ENCODE measurements at regions not wholly inside any gene's neighbourhood (a gene's known extent, or its start where the extent isn't known, plus 50 kb on each side); places are given as distances from the start of the nearest gene placed in this dataset.

DNA sequence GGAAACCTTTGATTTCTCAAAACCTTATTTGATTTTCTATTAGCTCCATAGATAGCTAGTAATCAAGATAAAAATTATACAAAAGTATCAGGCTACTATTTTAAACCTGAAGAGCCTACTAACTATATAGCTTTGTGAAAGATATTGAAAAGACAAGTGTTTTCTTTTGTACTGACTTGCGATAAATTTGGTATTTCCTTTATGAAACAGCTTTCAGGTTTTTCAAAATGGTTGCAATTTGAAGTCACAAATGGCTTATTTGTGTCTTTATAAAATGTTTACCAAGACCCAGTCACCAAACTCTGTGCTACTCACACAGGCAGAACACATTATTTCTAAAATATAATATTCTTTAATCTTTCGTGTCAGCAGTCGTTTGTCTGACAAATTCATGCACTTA is 167.5 kb upstream of the ALCAM start:
- no peak for DNase-seq

DNA sequence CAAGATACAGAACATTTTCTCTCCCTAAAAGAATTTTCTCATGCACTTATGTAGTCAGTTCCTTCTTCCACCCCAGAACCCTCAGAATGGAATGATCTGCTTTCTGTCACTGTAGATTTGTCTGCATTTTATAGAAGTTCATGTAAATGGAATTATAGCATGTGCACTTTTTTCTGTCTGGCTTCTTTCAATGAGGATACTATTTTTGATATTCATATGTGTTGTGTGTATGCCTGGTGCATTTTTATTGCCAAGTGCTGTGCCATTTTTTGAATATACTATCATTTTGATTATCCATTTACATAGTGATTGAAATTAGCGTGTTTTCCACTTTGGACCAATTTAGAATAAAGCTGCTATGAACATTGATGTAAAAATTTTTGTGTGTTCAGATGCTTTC is 156.6 kb upstream of the ALCAM start:
- no peak for DNase-seq

DNA sequence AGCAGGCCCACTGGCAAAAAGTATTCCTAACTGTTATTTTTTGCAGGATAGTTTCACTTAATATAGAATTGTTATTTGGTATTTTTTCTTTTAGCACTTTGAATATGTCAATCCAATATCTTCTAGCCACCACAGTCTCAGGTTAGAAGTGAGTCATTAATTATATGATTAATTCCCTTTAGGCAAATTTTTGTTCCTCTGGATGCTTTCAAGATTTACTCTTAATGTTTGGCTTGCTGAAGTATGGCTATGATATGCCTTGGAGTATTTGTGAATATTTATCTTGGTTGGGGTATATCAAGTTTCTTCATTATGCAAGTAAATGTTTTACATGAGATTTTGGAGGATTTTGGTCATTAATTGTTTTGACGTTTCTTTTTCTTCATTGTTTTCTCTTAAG is 152.1 kb upstream of the ALCAM start:
- no peak for DNase-seq

DNA sequence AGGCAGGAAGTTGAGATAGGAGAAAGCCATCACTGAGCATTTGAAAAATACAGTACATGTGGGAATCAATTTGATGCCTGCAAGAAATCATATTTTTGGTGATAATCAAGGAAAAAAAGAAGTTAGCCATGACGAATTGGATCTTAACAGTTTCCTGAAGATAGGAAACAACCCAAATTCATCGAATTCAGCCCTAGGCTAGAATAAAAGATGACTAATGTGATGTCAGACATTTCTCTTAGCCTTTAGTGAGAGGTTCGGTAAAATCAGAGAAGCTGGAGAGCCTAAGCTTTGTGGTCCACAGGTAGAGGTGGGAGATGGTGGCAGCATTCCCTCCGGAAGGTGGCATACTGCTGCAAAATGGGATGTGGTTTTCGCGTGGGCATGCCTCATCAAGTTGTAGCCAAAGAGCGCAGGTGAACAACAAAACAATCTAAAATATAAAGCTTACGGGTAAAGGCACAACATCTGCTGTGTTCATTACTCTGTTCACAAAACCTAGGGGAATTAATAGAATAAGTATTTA is 144.1 kb upstream of the ALCAM start:
- DNase-seq: no peak

DNA sequence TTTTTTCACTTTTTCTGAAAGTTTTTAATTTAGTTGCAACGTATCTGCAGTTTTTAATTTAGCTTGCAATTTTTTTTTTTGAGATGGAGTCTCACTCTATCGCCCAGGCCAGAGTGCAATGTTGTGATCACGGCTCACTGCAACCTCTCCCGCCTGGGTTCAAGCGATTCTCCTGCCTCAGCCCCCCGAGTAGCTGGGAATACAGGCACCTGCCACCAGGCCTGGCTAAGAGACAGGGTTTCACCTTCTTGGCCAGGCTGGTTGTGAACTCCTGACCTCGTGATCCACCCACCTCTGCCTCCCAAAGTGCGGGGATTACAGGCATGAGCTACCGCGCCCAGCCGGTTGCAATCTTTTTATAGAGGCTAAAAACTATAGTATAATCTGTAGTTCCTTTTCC is 142.9 kb upstream of the ALCAM start:
- DNase-seq: no peak

DNA sequence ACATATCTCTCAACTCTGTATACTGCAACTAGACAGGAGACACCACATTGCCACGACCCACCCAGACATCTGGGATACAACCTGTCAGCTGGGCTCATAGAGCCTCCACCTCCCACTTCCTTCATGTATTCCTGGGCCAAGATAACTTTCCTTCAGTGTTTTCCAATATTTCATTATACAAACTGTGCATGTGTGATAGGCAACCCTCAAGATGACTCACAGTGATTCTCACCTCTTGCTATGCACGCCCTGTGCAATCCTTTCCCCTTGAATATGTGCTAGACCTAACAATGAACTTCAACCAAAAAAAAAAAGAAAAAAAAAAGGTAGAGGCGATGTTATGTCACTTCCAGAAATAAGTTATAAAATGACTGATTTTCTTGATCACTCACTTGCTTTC is 138.0 kb upstream of the ALCAM start:
- DNase-seq: no peak

DNA sequence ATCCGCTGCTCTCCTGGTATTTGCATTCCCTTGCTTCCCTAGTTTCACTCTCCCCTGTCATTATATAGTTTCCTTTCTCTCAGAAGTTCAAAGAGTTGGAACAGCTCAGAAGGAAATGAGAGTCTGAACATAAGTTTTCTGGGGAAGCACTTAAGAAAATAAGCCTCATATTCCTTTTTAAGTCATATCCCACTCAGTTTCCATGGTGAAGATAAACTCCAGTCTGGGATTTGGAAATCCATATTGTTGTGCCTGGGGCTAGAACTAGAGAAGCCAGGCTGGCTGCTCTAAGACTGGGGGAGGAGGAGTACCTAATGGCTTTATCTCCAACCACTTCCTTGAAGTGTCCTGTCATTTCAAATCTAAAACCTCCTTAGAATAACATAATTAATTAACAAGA is 134.2 kb upstream of the ALCAM start:
- no peak for DNase-seq

DNA sequence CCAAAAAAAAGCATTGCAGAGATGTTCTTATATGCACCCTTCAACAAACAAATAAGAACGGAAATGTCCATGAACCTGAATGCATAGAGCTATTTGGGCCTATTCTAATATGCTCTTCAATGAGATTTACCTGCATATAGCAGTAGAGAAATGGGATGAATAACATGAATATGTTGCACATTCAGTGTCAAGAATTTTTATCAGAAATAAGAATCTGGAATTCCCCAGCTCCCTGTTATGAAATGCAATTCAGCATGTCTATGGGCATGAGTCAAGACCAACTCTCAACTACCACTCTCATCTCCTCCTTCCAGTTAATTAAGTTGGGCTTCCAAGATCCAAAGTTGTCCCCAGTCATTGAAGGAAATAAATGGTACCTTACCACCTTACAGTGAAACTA is 133.7 kb upstream of the ALCAM start:
- DNase-seq: no peak

DNA sequence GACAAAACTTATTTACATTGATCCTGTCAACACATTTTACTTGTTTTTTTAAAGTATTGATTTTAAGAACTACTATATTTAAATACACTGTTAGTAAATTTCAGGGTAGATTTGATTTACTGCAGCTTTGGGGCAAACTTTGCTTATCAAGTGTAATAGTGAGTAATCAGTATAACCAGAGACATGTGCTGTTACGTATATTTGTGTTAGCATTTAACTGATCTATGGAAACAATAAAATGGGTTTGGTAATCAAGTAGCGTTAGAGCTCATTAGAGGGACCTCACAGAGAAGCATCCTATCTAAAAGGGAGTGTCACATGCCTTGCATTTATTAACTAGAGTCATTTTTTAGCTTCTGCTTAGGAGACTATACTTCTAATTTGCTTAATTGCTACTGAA is 131.5 kb upstream of the ALCAM start:
- DNase-seq: no peak

DNA sequence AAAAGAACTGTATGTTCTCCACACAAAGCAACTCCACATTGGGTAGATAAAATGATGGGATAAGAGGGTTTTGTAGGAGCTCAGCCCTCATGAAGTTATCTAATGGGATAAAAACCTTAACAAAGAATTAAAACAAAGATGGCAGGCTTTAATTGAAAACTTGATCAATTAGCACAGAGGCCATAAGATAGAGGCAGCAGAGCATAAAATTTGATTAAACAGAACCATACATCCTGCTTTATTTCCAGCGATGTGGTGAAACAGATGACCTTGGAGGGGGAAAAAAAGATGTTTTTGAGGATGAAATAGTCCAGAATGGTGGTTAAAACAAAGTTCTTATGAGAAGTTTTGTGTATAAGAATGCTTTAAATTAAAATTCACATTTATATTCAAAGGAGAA is 130.9 kb upstream of the ALCAM start:
- no peak for DNase-seq

DNA sequence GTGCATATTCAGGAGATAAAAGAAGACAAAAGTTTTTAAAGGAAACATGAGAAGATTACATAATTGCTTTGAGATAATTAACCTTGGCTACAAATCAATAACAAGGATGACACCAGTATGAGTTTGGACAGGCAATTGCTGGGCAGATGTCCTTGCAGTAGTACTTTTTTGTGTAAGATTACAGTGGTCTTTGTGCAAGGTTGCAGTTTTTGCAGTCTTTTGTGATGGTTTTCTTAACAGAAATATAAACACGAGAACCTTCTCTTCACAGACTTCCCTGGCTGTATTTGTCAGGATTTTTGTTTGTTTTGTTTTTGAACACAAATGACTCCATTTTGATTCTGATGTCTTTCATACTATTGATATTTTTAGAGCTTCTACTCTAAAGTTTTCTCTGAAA is 128.3 kb upstream of the ALCAM start:
- DNase-seq: no peak

DNA sequence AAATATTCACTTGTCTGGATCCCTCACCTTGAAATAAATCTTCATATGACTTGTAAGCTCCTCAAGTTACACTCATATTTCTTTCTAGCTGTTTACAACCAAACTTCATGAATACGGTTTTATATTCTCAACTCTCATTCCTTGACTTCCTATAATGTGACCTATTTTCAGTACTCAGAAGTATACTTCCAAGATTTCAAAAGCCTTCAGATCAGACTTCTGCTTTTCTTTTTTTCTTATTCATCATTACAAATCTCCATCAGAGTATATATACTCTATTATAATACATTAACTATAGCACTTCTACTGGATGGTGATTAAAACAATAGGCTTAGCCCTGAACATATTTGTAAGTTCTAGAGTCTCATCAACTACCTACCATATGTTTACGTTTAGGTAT is 123.6 kb upstream of the ALCAM start:
- DNase-seq: no peak

DNA sequence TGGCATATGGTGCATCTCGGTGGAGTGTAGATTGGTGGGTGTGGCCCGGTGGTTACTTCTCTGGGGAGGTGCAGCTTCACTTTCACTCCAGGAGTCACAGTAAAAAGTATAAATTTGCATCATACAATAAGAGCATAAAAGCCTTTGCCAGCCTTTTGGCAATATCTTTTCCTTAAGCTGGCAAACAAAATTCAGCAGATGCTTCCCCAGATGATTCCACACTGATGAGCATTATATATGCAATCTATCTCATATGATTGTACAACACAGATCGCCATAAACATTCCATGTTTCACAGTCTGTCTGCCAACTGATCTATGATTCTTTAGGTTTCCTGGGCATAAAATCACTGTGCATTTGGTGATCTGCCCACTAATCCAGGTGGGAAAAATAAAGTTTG is 120.2 kb upstream of the ALCAM start:
- no peak for DNase-seq

DNA sequence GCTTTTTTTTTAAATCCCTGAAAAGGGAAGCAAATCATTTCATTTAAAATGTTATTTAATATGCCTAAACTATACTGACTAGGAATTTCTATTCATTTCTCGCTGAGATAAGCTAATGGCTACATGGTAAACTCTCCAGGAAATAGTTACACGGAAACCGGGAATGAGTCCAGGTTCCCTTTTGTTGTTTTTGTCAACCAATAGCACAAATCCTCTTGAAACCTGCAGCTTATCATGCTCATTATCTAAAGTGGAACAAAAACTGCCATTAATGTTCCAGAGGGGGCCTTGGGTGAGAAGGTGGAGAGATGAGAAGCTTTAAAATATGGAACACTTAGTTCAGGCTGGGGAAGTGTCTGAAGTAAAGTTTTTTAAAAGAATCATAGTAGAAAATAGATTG is 113.5 kb upstream of the ALCAM start:
- DNase-seq: no peak

DNA sequence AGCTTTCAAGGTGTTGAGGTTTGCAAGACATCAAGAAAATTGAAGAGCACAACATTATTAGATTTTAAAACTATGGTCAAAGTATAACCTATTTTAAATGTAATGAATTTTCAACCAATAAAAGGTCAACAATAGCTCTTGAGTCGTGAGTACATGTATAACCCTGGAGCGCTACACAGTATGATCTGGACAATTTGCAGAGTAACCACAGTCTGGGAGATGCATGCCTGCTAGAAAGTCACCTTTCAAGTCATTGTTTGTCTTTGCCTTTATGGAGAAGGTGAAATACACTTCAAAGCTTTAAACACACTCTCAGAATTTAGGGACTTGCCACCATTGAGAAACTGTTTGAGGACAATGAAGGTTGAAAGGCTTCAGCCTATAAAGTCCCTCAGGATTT is 112.6 kb upstream of the ALCAM start:
- no peak for DNase-seq

DNA sequence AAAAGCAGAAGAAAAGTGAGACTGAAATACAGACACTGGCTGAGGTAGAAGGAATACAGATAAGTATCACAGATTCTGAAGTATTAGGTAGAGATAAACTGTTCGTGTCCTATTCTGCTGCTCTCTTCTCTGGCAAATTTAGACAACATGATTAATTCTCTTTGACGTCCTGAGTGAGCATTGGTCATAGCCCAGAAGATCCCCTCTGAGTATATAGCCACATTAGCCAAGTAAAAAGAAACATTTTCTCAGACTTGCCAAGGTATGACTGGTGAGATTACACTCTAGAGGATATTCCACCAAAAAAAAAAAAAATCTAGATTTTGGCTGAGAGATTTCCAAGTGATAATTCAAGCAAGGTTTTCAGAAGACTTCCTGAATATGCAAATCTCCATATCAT is 111.4 kb upstream of the ALCAM start:
- no peak for DNase-seq

DNA sequence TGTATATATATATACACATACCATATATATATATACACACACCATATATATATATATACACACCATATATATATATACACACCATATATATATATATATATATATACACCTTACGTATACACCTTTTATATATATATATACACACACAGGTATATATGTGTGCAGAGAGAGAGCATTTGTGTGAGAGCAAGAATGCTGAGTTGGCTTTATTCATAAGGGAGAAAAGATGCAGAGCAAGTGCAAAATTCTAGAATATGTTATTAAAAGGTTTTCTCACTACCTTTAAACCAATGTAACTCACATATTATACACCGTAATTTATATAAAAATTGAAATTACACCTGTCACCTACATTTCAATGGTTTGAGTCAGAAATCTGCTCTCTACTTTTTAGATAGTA is 107.2 kb upstream of the ALCAM start:
- no peak for DNase-seq

DNA sequence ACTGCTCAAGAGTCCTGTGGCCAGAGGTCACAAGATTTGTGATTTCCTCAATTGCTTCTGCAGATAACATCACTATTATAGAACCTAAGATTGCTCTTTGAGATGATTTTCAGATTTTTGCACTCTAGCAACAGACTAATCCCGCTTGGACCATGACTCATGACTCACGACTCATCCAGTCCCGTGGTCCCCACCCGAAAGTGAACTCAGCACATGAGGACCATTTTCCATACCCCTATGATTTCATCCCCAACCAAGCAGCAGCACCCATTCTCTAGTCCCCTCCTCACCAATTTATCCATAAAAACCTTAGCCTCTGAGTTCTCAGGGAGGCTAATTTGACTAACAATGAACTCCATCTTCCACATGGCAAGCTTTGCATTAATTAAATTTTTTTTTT is 106.3 kb upstream of the ALCAM start:
- DNase-seq: no peak

DNA sequence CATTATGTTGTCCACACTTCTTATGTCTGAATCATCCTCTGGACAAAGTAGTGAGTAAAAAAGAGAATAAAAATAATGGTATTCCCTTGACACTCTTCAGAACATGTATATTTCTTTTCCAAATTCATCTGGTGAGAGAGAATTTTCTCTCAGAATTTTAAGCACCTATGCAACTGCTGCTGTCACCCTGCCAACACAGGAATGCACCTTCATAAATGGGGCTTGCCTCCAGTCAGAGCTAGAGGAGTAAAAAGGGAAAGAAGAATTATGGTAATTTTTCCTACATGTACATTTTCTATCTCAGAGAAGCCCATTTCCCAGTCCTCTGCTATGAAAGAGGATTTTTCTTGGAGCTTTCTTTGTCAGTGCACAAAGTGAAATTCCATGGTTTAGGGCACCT is 92.2 kb upstream of the ALCAM start:
- DNase-seq: no peak

DNA sequence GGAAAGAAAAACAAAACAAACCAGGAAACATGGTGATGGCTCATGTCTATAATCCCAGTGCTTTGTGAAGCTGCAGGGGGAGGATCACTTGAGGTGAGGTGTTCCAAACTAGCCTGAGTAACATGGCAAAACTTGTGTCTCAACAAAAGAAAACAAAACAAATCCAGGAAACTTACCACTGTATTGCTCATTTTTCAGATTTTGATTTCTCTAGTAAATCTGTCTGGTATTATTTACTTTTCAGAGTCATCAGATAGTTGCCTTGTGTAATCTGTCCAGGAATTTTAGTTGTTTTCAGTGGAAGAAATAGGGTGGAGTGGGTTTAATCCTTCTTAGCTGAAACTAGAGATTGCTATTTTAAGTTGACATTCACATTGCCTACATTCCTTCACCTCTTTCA is 91.8 kb upstream of the ALCAM start:
- DNase-seq: no peak

DNA sequence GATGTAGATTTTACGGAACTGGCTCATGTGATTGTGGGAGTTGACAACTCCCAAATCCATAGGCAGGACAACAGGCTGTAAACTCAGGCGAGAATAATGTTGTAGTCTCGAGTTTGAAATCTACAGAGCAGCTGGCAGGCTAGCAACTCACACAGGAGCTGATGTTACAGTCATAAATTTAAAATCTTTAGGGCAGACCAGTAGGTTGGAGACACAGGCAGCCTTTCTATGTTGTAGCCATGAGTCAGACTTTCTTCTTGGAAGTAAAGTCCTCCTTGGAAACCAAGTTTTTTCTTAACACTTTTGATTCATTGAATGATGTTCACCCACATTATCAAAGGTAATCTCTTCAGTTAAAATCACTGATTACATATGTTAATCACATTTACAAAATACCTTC is 89.1 kb upstream of the ALCAM start:
- no peak for DNase-seq

DNA sequence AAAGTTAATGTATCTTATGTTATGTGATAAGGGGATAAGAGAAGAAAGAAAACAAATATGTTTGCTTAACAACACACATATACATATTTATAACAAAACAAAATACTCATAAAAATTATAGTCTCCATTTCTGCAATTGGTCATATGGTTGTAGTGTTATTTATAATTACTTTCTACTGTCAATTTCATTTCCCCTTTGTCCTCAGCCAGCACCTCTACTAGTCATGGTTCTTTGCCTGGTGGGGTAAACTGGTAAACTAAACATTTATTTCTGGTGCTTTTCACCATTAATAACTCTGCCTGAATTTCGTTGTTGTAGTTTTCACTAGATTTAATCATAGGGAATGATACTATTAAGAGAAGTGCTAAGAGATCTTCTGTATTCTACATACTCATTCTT is 88.0 kb upstream of the ALCAM start:
- no peak for DNase-seq

DNA sequence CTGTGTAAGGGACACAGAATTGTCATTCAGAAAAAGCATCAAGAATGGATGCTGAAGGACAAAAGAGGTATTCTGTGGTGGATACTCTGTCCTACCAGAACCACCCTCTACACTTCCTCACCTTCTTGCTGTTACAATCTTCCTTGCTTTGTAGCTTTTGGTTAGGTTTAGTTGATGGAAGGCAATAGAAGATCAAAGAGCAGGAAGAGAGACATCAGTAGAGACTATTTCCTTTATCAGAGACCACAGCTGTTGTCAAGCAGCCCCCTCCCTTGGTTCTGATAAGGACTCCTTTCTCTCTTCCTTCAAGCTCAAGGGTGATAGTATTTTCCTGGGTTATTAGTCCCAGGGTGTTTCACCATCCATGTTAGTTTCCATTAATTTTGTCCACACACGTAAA is 84.7 kb upstream of the ALCAM start:
- DNase-seq: no peak

DNA sequence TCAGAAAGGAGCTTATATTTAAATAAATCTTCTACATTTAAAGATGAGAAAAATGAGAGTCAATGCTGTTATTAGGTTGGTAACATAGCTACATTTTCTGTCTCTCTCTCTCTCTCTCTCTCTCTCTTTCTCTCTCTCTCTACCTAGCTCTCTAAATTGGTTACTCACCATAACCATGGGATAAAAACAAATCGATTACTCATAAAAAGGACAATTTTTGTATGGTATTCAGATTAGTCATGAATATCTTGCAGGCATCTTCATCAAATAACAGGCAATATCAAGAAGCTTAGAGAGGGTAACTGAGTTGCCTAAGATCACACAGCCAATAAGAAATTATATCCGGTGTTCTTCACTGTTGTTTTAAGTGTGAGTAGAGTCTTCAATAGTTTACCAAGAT is 81.8 kb upstream of the ALCAM start:
- no peak for DNase-seq

DNA sequence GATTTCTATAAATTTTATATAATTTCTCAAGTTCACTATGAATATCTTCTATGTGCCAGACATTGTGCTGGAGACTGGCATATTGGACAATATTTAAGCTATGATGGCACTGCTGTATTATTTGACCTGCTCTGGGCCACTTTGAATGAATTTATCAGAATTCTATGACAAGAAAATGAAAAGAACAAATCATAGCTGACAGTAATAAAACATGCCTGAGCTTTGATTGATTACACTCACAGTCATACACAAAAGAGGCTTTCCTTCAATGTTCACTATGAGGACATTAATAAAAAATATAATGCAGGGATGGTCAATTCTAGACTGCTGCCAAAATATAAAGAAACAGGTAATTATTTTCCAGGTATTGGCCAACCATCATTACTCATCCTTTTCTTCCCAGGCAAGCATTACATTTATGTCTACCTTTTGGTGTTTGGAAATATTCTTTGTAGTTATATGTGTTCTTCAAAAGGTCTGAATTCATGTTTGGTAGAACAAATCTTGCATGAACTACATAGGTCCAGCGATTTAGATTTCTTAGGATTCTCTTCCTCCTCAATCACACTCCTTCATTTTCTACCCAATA is 81.0 kb upstream of the ALCAM start:
- DNase-seq: no peak

DNA sequence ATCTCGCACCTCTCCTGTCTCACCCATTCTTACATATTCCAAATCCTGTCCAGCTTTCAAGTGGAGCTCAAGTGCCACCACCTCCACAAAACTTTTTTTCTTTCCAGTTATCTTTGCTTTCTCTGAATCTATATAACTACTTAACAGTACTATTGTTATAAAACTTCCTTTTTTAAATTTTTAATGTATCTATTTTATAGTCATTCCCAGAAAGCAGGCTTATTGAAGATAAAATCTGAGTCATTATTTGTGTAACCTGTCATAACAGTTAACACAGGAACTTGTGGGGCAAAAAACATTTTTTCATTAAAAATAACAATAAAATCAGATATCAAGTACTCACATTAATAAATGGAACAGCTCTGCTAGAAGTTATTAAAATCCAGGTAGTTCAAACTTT is 73.3 kb upstream of the ALCAM start:
- no peak for DNase-seq
